ENCODE measurements at regions not wholly inside any gene's neighbourhood (a gene's known extent, or its start where the extent isn't known, plus 50 kb on each side); places are given as distances from the start of the nearest gene placed in this dataset.

- no peak for ATAC-seq
- no peak for DNase-seq
- intact Hi-C loops (cut with DNase I, micrococcal nuclease) = no loop called here
These were observed 109.1 kb downstream of the DYRK2 start for GRCh38 chr12:67757651-67758050.

GRCh38 chr12:67758119-67758518, 109.6 kb downstream of the DYRK2 start:
- DNase-seq = no peak
- no peak for ATAC-seq
- intact Hi-C loops (cut with DNase I, micrococcal nuclease) = no loop called here

- ATAC-seq (no peak), DNase-seq (no peak)
- intact Hi-C loops (cut with DNase I, micrococcal nuclease) = no loop called here
These were observed 110.0 kb downstream of the DYRK2 start for GRCh38 chr12:67758521-67758920.

GRCh38 chr12:67759829-67760228, 111.3 kb downstream of the DYRK2 start:
- ATAC-seq (no peak), DNase-seq (no peak)
- intact Hi-C loops (cut with DNase I, micrococcal nuclease) = no loop called here

GRCh38 chr12:67760586-67761275, 112.2 kb downstream of the DYRK2 start:
- intact Hi-C loops (cut with DNase I, micrococcal nuclease) = no loop called here
- ATAC-seq (no peak), DNase-seq (no peak)

GRCh38 chr12:67761566-67761965, 113.0 kb downstream of the DYRK2 start:
- DNase-seq (no peak), ATAC-seq (no peak)
- intact Hi-C loops (cut with DNase I, micrococcal nuclease) = no loop called here

- intact Hi-C loops (cut with DNase I, micrococcal nuclease) = no loop called here
These were observed 115.5 kb downstream of the DYRK2 start for GRCh38 chr12:67764055-67764454.

GRCh38 chr12:67764946-67765619, 116.5 kb downstream of the DYRK2 start:
- DNase-seq = no peak
- intact Hi-C loops (cut with DNase I, micrococcal nuclease) = no loop called here
- ATAC-seq = no peak

More at GRCh38 chr12:67764055-67764454, 115.5 kb downstream of the DYRK2 start:
- DNase-seq = no peak
- no peak for ATAC-seq

GRCh38 chr12:67765776-67766766, 117.5 kb downstream of the DYRK2 start:
- ATAC-seq (peak; percentile 94), DNase-seq (no peak)
- intact Hi-C loops (cut with DNase I, micrococcal nuclease) = no loop called here

- intact Hi-C loops (cut with DNase I, micrococcal nuclease) = no loop called here
- ATAC-seq = no peak
These were observed 124.0 kb downstream of the DYRK2 start for GRCh38 chr12:67772267-67773169.

GRCh38 chr12:67773896-67774295, 125.4 kb downstream of the DYRK2 start:
- intact Hi-C loops (cut with DNase I, micrococcal nuclease) = no loop called here
- no peak for DNase-seq
- ATAC-seq = no peak

More at GRCh38 chr12:67772267-67773169, 124.0 kb downstream of the DYRK2 start:
- no peak for DNase-seq

GRCh38 chr12:67774983-67775587, 126.5 kb downstream of the DYRK2 start:
- intact Hi-C loops (cut with DNase I, micrococcal nuclease) = no loop called here
- DNase-seq = no peak
- ATAC-seq = no peak

- no peak for ATAC-seq
- intact Hi-C loops (cut with DNase I, micrococcal nuclease) = no loop called here
- DNase-seq = no peak
These were observed 132.1 kb downstream of the DYRK2 start for GRCh38 chr12:67780580-67781084.

- ATAC-seq (no peak), DNase-seq (no peak)
- intact Hi-C loops (cut with DNase I, micrococcal nuclease) = no loop called here
These were observed 134.0 kb downstream of the DYRK2 start for GRCh38 chr12:67782573-67782972.

GRCh38 chr12:67783393-67783792, 134.8 kb downstream of the DYRK2 start:
- DNase-seq (no peak), ATAC-seq (peak; percentile 40)
- intact Hi-C loops (cut with DNase I, micrococcal nuclease) = no loop called here

- DNase-seq = no peak
- ATAC-seq = no peak
- intact Hi-C loops (cut with DNase I, micrococcal nuclease) = no loop called here
These were observed 136.3 kb downstream of the DYRK2 start for GRCh38 chr12:67784831-67785230.

GRCh38 chr12:67786086-67786485, 137.5 kb downstream of the DYRK2 start:
- no peak for DNase-seq
- intact Hi-C loops (cut with DNase I, micrococcal nuclease) = no loop called here
- ATAC-seq = no peak

- intact Hi-C loops (cut with DNase I, micrococcal nuclease) = no loop called here
- DNase-seq (no peak), ATAC-seq (peak; percentile 77)
These were observed 139.6 kb downstream of the DYRK2 start for GRCh38 chr12:67788118-67788517.

Measured in left colon (tissue), 2 donors.